GM21360 (cell line): ENCODE measurements at regions not wholly inside any gene's neighbourhood (a gene's known extent, or its start where the extent isn't known, plus 50 kb on each side); places are given as distances from the start of the nearest gene placed in this dataset.
"Not testable (repeated sequence)": the region's sequence is repeated elsewhere in the genome, so short reads cannot be mapped to it uniquely, and the experiment has no call there.

Experiments
- ATAC-seq: cut with Tn5 transposase; IDR thresholded peaks from one replicate; pipeline ENCODE4 v1.9.1; 2021; ENCODE audit warnings: mild to moderate bottlenecking, moderate library complexity; ENCODE audit not compliant: unreplicated experiment

GRCh38 chr2:40043641-40044040 is 264.6 kb upstream of the THUMPD2 start:
- no peak for ATAC-seq

- ATAC-seq, result no peak
Measured at GRCh38 chr2:40043191-40043590, 264.1 kb upstream of the THUMPD2 start.

- ATAC-seq, result no peak
Measured at GRCh38 chr2:40041422-40042382, 262.6 kb upstream of the THUMPD2 start.

DNA sequence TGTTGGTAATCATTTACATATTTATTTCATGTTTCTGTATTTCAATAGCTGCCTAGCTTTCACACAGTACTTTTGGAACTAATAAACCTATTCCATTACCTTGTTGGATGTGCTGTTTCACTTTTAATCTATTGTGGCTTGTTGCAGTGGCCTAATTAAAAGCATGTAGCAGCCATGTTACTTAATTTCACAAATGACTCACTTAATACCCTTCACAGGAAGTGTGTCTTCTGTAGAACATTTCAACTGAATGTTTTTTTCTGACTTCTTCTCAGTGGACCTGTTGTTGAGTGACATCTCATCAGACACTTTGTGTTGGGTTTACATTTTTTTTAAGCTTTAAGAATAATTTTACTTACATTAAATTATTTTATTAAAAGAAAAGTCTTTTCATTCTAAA is 260.5 kb upstream of the THUMPD2 start:
- ATAC-seq, result no peak

DNA sequence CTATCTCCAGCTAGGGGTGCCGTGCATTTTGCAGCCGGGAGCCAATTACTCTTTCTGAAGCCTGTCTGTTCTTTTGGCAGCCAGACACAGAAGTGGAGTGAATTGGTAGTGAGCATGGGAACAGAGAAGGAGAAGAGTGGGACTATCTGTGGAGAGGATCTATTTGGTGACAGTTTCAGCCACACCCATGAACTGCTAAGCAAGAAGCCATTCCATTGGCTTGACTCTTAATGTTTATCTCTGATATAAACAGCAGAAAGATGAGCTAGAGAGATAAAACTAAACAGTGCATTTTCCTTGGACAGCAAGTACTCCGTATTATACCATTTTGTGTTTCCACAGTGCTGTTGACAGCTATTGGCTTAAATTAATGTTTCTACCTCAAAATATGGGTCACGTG is 259.6 kb upstream of the THUMPD2 start:
- no peak for ATAC-seq

DNA sequence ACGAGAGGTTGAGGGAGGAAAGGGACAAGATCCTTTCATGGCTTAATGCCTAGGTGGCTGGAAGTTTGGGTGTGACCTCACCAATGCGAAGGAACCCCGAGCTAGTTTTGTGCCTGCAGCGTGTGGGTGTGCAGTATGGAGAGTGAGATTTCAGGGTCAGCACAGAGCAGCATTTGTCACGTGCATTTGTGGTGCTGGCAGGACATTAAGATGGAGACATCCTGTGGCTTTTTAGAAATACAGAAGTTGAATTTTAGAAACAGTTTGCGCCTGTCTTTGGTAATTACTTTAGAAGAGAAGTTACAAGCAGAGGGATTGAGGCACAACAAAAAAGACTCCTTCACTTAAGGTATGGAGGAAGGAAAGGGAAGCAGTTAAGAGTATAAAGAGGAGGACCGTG is 258.2 kb upstream of the THUMPD2 start:
- ATAC-seq, result no peak

- no peak for ATAC-seq
Measured at GRCh38 chr2:40036241-40036640, 257.2 kb upstream of the THUMPD2 start.

- no peak for ATAC-seq
Measured at GRCh38 chr2:40034801-40035200, 255.7 kb upstream of the THUMPD2 start.

DNA sequence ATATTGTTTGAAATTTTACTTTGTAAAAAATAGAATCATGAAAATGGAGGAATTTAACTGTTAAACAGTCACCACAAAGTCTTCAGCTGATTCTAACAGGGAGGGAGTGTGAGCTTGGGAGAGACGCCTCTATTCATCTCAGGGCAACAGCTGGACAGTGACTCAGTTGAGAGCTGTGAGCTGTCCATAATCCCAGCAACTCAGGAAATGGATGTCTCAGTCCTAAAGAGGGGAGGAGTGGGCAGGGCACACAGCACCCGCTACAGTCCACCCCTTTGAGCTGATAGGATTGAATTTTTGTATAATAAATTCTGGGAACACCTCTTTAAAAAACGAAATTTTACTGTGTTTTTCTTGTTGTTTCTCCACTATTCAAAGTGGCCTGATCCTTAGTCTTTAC is 255.1 kb upstream of the THUMPD2 start:
- no peak for ATAC-seq

DNA sequence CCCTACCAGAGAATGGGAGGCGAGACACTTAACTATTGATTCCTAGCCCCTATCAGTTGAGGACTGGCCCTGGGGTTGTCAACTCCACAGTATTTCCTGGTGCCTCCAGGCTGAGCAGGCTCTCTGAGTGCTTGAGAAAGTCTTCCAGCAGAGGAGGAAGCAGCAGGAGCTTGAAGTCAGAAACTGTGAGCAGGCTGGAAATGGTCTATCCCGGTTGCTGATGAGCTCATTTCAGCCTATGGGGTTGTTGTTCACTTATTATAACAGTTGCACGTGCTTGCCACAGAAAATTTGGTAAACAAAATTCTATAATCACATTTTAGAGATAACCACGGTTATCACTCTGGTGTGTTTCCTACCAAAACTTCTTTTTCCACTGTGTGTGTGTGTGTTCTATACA is 254.7 kb upstream of the THUMPD2 start:
- ATAC-seq, result no peak

- no peak for ATAC-seq
Measured at GRCh38 chr2:40032650-40033319, 253.7 kb upstream of the THUMPD2 start.

DNA sequence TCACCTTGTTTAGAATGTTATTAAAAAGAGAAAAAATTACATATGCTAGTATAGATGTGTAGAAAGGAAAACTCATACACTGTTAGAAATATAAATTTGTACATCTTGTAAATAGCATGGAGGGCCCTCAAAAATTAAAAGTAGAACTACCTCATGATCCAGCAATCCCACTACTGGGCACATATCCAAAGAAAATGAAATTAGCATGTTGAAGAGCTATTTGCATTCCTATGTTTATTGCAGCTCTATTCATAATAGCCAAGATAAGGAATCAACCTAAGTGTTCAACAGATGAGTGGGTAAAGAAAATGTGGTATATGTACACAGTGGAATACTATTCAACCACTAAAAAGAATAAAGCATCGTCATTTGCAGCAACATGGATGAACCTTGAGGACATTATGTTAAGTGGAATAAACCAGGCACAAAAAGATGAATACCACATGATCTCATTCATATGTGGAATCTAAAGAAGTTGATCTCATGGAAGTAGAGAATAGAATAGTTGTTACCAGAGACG is 251.5 kb upstream of the THUMPD2 start:
- no peak for ATAC-seq

DNA sequence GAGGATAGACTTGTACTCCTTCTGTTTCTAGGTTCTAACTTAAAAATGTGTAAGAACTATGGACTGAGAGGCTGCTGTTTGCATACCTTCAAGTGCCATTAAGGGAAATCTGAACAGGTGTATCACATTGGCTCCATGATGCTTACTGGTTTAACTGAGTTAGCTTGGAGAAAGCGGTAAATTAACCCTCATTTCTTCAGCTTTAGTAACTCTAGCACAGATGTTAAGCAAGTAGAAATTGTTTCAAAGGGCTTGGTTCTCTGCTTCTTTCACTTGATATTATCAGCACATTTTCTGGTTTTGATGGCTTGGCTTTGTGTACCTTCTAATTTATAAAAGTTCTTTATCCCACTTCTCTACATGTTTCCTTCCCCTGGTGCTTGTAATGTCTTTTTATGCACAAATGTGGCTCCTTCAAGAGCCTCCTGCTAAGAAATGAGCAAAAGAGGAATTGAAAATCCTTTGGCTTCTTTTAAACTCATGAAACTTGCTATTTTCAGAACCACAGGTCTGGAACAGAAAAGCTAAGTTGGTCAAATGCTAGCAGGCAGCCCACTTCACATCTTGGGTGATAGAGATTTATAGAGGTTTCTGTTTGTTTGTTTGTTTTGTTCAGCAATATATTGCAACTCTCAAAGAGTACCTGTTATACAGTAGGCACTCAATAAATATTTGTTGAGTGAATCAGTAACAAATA is 249.9 kb upstream of the THUMPD2 start:
- ATAC-seq, result peak; percentile 97

DNA sequence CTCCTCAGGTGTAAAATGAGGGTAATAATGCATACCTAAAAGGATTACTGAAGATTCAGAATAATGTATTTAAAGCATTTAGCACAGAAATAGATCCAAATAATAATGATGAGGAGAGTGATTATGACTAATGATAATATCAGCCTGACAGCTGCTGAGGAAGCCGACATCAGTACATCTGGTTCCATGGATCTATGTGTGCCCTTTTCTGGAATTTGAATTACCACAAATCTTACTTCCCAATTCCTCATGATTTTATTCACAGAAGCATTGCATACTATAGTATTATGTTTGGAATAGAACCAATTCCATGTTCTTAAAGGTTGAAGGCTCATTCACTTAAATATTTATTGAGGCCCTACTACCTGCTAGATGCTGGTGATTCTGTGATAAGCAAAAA is 248.9 kb upstream of the THUMPD2 start:
- ATAC-seq, result no peak

GRCh38 chr2:40025276-40025675 is 246.2 kb upstream of the THUMPD2 start:
- not testable (repeated sequence) for ATAC-seq

GRCh38 chr2:40020997-40021396 is 241.9 kb upstream of the THUMPD2 start:
- no peak for ATAC-seq

- ATAC-seq, result no peak
Measured at GRCh38 chr2:40016151-40016885, 237.3 kb upstream of the THUMPD2 start.

DNA sequence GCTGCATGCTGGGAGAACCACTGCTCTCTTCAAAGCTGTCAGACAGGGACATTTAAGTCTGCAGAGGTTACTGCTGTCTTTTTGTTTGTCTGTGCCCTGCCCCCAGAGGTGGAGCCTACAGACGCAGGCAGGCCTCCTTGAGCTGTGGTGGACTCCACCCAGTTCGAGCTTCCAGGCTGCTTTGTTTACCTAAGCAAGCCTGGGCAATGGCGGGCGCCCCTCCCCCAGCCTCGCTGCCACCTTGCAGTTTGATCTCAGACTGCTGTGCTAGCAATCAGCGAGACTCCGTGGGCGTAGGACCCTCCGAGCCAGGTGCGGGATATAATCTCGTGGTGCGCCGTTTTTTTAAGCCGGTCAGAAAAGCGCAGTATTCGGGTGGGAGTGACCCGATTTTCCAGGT is 234.9 kb upstream of the THUMPD2 start:
- ATAC-seq, result not testable (repeated sequence)

- no peak for ATAC-seq
Measured at GRCh38 chr2:40004336-40004735, 225.3 kb upstream of the THUMPD2 start.

- no peak for ATAC-seq
Measured at GRCh38 chr2:40002339-40002738, 223.3 kb upstream of the THUMPD2 start.

- no peak for ATAC-seq
Measured at GRCh38 chr2:39999864-40000263, 220.8 kb upstream of the THUMPD2 start.
